Right hindlimb (tissue), 1 donor: ENCODE measurements at regions not wholly inside any gene's neighbourhood (a gene's known extent, or its start where the extent isn't known, plus 50 kb on each side); places are given as distances from the start of the nearest gene placed in this dataset.
"Not testable (repeated sequence)": the region's sequence is repeated elsewhere in the genome, so short reads cannot be mapped to it uniquely, and the experiment has no call there.

ENCODE experiments used
- DNase-seq: peaks from one replicate; pipeline ENCODE4 v3.0.0-alpha.2; 2018

- DNase-seq: no peak
These were observed 264.0 kb downstream of the CTH start for GRCh38 chr1:70674941-70675685.

- no peak for DNase-seq
These were observed 264.7 kb downstream of the CTH start for GRCh38 chr1:70675737-70676156.

GRCh38 chr1:70685300-70686286 is 274.5 kb downstream of the CTH start:
- DNase-seq: no peak

GRCh38 chr1:70688580-70688979 is 277.5 kb downstream of the CTH start:
- DNase-seq: no peak

- peak; percentile 34 for DNase-seq
These were observed 295.4 kb downstream of the CTH start for GRCh38 chr1:70706381-70707037.

- DNase-seq: no peak
These were observed 296.1 kb downstream of the CTH start for GRCh38 chr1:70707214-70707613.

GRCh38 chr1:70714149-70714548 is 303.1 kb downstream of the CTH start:
- DNase-seq: no peak

- DNase-seq: no peak
These were observed 306.1 kb downstream of the CTH start for GRCh38 chr1:70717211-70717610.

- no peak for DNase-seq
These were observed 306.6 kb downstream of the CTH start for GRCh38 chr1:70717656-70718055.

- no peak for DNase-seq
These were observed 307.1 kb downstream of the CTH start for GRCh38 chr1:70718086-70718630.

- no peak for DNase-seq
These were observed 308.1 kb downstream of the CTH start for GRCh38 chr1:70719154-70719553.

- no peak for DNase-seq
These were observed 309.0 kb downstream of the CTH start for GRCh38 chr1:70720109-70720508.

- DNase-seq: no peak
These were observed 309.5 kb downstream of the CTH start for GRCh38 chr1:70720521-70720920.

GRCh38 chr1:70727886-70728489 is 316.9 kb downstream of the CTH start:
- DNase-seq: no peak

GRCh38 chr1:70736518-70736917 is 311.1 kb downstream of the PTGER3 start:
- not testable (repeated sequence) for DNase-seq

GRCh38 chr1:70737125-70737524 is 310.5 kb downstream of the PTGER3 start:
- DNase-seq: no peak

- DNase-seq: no peak
These were observed 309.0 kb downstream of the PTGER3 start for GRCh38 chr1:70738624-70739023.

GRCh38 chr1:70745199-70745598 is 302.4 kb downstream of the PTGER3 start:
- no peak for DNase-seq

GRCh38 chr1:70746062-70746461 is 301.6 kb downstream of the PTGER3 start:
- DNase-seq: not testable (repeated sequence)

- not testable (repeated sequence) for DNase-seq
These were observed 300.5 kb downstream of the PTGER3 start for GRCh38 chr1:70747123-70747522.

GRCh38 chr1:70751676-70752287 is 295.8 kb downstream of the PTGER3 start:
- DNase-seq: not testable (repeated sequence)

GRCh38 chr1:70754701-70755100 is 292.9 kb downstream of the PTGER3 start:
- no peak for DNase-seq
